ENCODE measurements at regions not wholly inside any gene's neighbourhood (a gene's known extent, or its start where the extent isn't known, plus 50 kb on each side); places are given as distances from the start of the nearest gene placed in this dataset.

DNA sequence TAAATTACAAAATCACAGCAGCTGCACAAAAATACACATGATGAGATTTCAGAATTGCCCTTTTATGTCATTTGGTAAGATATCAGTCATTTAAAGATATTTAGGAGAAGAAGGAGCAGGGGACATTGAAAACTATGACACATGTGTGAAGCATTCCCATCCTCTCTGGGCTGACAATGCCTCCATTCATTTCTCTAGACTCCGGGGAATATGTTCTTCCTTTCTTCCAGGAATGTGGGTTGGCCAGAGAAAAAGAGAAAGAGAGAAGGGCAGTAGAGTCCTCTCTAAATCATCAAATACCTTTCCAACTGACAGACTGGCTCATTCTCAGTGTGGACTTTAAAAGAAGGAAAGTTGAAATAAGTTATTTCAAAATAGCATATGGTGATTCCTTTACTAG lies 205.6 kb upstream of the ADAMTSL1 start:
- no peak overlapping the region for H3K4me3 Mint-ChIP-seq
- no peak overlapping the region for H3K27ac Mint-ChIP-seq
- H3K4me1 Mint-ChIP-seq: peaks cover 3 to 6% of the 10 kb centered on the region in 2 experiments
- WGBS (ENCODE audit: extremely low coverage, insufficient read length, low lambda C conversion rate): no CpG with 5 or more reads among the region's 1 CpG
- Histone ChIP-seq H4K8ac (replicated peaks; ENCODE audit: insufficient read length, low read depth, low read length) (no peak overlapping the region), H2BK5ac (ENCODE audit: insufficient read length, low read length) (no peak overlapping the region), H4K91ac (ENCODE audit: insufficient read length, low read depth, low read length) (no peak overlapping the region), H3K4me1 (ENCODE audit: insufficient read depth, low read length) (no peaks in the 10 kb centered on the region), H3K27ac (ENCODE audit: insufficient read length, low read depth, low read length) (no peak overlapping the region), H4K5ac (ENCODE audit: insufficient read length, low read depth, low read length) (no peak overlapping the region), H3K56ac (ENCODE audit: insufficient read length, low read depth, low read length) (no peak overlapping the region), H3K27me3 (ENCODE audit: insufficient read depth, low read length) (no peaks in the 10 kb centered on the region), H2BK12ac (ENCODE audit: insufficient read length, low read depth, low read length) (no peak overlapping the region), H2BK20ac (ENCODE audit: low read depth, low read length, poor library complexity, severe bottlenecking) (no peak overlapping the region), H2AFZ (ENCODE audit: low read length) (no peak overlapping the region), H3K4ac (ENCODE audit: low read depth, low read length) (no peak overlapping the region), H3K9ac (ENCODE audit: extremely low read depth, insufficient read length, low read length) (no peak overlapping the region), H2AK5ac (ENCODE audit: insufficient read length, low read length) (no peak overlapping the region), H2BK120ac (ENCODE audit: low read depth, low read length, poor library complexity, severe bottlenecking) (no peak overlapping the region), H3K14ac (ENCODE audit: insufficient read depth, low read length) (no peak overlapping the region), H4K20me1 (ENCODE audit: control insufficient read depth, insufficient read depth, insufficient read length) (no peaks in the 10 kb centered on the region), H3K4me2 (ENCODE audit: insufficient read depth, insufficient read length, low read length) (no peak overlapping the region), H3T11ph (ENCODE audit: low read length) (no peak overlapping the region), H3K18ac (ENCODE audit: insufficient read length, low read depth, low read length) (no peak overlapping the region), H3K9me3 (ENCODE audit: control insufficient read depth, low read depth, low read length) (no peaks in the 10 kb centered on the region), H2BK15ac (ENCODE audit: low read depth, low read length) (no peak overlapping the region), H3K79me1 (ENCODE audit: insufficient read depth, low read depth, low read length, poor library complexity, severe bottlenecking) (no peaks in the 10 kb centered on the region), H3K23ac (ENCODE audit: insufficient read length, low read depth, low read length) (no peak overlapping the region), H3K23me2 (ENCODE audit: insufficient read length, low read depth, low read length, poor library complexity, severe bottlenecking) (peaks cover under 1% of the 10 kb centered on the region), H3K79me2 (ENCODE audit: insufficient read depth, low read length) (no peaks in the 10 kb centered on the region)
- DNase-seq: no peak
- peaks cover 0 to 5% (median 0%) of the 10 kb centered on the region in 3 experiments; a peak in 2 of 7 replicates for H3K36me3 Mint-ChIP-seq (ENCODE audit: insufficient read depth in 1 of 3, low read depth in 3 of 3)
- peaks cover 4 to 6% of the 10 kb centered on the region in 2 experiments; a peak in 3 of 5 replicates for H3K9me3 Mint-ChIP-seq
- TF ChIP-seq, protein P1, sequence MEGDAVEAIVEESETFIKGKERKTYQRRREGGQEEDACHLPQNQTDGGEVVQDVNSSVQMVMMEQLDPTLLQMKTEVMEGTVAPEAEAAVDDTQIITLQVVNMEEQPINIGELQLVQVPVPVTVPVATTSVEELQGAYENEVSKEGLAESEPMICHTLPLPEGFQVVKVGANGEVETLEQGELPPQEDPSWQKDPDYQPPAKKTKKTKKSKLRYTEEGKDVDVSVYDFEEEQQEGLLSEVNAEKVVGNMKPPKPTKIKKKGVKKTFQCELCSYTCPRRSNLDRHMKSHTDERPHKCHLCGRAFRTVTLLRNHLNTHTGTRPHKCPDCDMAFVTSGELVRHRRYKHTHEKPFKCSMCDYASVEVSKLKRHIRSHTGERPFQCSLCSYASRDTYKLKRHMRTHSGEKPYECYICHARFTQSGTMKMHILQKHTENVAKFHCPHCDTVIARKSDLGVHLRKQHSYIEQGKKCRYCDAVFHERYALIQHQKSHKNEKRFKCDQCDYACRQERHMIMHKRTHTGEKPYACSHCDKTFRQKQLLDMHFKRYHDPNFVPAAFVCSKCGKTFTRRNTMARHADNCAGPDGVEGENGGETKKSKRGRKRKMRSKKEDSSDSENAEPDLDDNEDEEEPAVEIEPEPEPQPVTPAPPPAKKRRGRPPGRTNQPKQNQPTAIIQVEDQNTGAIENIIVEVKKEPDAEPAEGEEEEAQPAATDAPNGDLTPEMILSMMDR (conservative IDR thresholded peaks at IDR 0.05): no peak
- H3K27me3 Mint-ChIP-seq (ENCODE audit: low read depth): peaks cover 1% of the 10 kb centered on the region; the same call in 1 of the 2 replicates
